ENCODE measurements at regions not wholly inside any gene's neighbourhood (a gene's known extent, or its start where the extent isn't known, plus 50 kb on each side); places are given as distances from the start of the nearest gene placed in this dataset.

- no peak for TF ChIP-seq GATA2 (IDR thresholded peaks at IDR 0.05; ENCODE audit: insufficient read depth, insufficient read length, low read depth, low read length)
- TF ChIP-seq POLR2AphosphoS5 (IDR thresholded peaks at IDR 0.05; ENCODE audit: insufficient read depth, low read depth, low read length) = no peak
- TF ChIP-seq MYC (IDR thresholded peaks at IDR 0.05; ENCODE audit: low read depth, low read length) = no peak
- no peak for TF ChIP-seq JUN (IDR thresholded peaks at IDR 0.05; ENCODE audit: borderline replicate concordance, insufficient read depth, insufficient read length, low read depth)
- TF ChIP-seq, protein P1, sequence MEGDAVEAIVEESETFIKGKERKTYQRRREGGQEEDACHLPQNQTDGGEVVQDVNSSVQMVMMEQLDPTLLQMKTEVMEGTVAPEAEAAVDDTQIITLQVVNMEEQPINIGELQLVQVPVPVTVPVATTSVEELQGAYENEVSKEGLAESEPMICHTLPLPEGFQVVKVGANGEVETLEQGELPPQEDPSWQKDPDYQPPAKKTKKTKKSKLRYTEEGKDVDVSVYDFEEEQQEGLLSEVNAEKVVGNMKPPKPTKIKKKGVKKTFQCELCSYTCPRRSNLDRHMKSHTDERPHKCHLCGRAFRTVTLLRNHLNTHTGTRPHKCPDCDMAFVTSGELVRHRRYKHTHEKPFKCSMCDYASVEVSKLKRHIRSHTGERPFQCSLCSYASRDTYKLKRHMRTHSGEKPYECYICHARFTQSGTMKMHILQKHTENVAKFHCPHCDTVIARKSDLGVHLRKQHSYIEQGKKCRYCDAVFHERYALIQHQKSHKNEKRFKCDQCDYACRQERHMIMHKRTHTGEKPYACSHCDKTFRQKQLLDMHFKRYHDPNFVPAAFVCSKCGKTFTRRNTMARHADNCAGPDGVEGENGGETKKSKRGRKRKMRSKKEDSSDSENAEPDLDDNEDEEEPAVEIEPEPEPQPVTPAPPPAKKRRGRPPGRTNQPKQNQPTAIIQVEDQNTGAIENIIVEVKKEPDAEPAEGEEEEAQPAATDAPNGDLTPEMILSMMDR (IDR thresholded peaks at IDR 0.05; ENCODE audit: extremely low read depth in 1 of 2, insufficient read depth in 1 of 2, low read depth in 1 of 2, low read length in 2 of 2) = no peak
- no peak for TF ChIP-seq EZH2 (IDR thresholded peaks at IDR 0.05; ENCODE audit: borderline replicate concordance, low read depth, low read length, severe bottlenecking)
Measured at GRCh38 chr4:3701271-3701734, 64.9 kb upstream of the ADRA2C start.

GRCh38 chr4:3700736-3701135, 65.4 kb upstream of the ADRA2C start:
- H3K9me3 ChIP-seq (replicated peaks; ENCODE audit: control insufficient read depth, insufficient read depth, low read length) = no peaks in the 10 kb centered on the region
- no peak overlapping the region for H3K4me3 ChIP-seq (replicated peaks in 1 of 3; ENCODE audit: insufficient read depth in 1 of 3, low read depth in 1 of 3, low read length in 3 of 3)
- H2AFZ ChIP-seq (ENCODE audit: low read depth, low read length) = no peak overlapping the region
- TF ChIP-seq JUN (IDR thresholded peaks at IDR 0.05; ENCODE audit: borderline replicate concordance, insufficient read depth, insufficient read length, low read depth) (no peak), FOS (IDR thresholded peaks at IDR 0.05; ENCODE audit: borderline replicate concordance, insufficient read depth, low read length) (no peak), GATA2 (IDR thresholded peaks at IDR 0.05; ENCODE audit: insufficient read depth, insufficient read length, low read depth, low read length) (no peak), POLR2A (IDR thresholded peaks at IDR 0.05; ENCODE audit: low read depth, low read length) (no peak), EZH2 (IDR thresholded peaks at IDR 0.05; ENCODE audit: borderline replicate concordance, low read depth, low read length, severe bottlenecking) (no peak), MYC (IDR thresholded peaks at IDR 0.05; ENCODE audit: low read depth, low read length) (no peak), POLR2AphosphoS5 (IDR thresholded peaks at IDR 0.05; ENCODE audit: insufficient read depth, low read depth, low read length) (no peak)
- TF ChIP-seq, protein P2, sequence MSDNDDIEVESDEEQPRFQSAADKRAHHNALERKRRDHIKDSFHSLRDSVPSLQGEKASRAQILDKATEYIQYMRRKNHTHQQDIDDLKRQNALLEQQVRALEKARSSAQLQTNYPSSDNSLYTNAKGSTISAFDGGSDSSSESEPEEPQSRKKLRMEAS (IDR thresholded peaks at IDR 0.05; ENCODE audit: insufficient read depth, insufficient read length) = no peak
- TF ChIP-seq, protein P1 (IDR thresholded peaks at IDR 0.05; ENCODE audit: extremely low read depth in 1 of 2, insufficient read depth in 1 of 2, low read depth in 1 of 2, low read length in 2 of 2) = no peak
- FAIRE-seq (no peak), DNase-seq (ENCODE audit: low read depth, low spot score) (no peak)
- intact Hi-C loops (cut with micrococcal nuclease) = no loop called here
- H3K27ac ChIP-seq (ENCODE audit: insufficient read depth, low read depth, low read length) = no peak overlapping the region
- H3K36me3 ChIP-seq (ENCODE audit: control insufficient read depth in 2 of 2, extremely low read depth in 1 of 2, insufficient read depth in 2 of 2, low read length in 2 of 2) = no peaks in the 10 kb centered on the region
- no peak overlapping the region for H3K9ac ChIP-seq (replicated peaks; ENCODE audit: extremely low read depth, insufficient read depth, low read length)
- BruUV-seq (replicated peaks) = no TSS peak
- CTCF ChIA-PET = no interaction called here
- H3K79me2 ChIP-seq (ENCODE audit: control insufficient read depth, insufficient read depth, low read length) = no peaks in the 10 kb centered on the region
- H3K27me3 ChIP-seq (ENCODE audit: control insufficient read depth in 2 of 2, insufficient read depth in 2 of 2, low read length in 2 of 2) = no peaks in the 10 kb centered on the region
- dilution Hi-C loops (cut with MboI; ENCODE audit: extremely low pct_ligation_motif_present, low sequenced_read_pairs) = no loop called here
- no peaks in the 10 kb centered on the region for H3K4me1 ChIP-seq (ENCODE audit: control insufficient read depth, extremely low read depth, insufficient read depth, low read length)
- no peaks in the 10 kb centered on the region for H3K9me1 ChIP-seq (replicated peaks; ENCODE audit: control insufficient read depth, extremely low read depth, insufficient read depth, low read length)
- H4K20me1 ChIP-seq (replicated peaks; ENCODE audit: control insufficient read depth, extremely low read depth, insufficient read depth, low read length) = no peaks in the 10 kb centered on the region
- no peak overlapping the region for H3K4me2 ChIP-seq (ENCODE audit: insufficient read depth, low read length)
- POLR2A ChIA-PET = no interaction called here

More at GRCh38 chr4:3701271-3701734, 64.9 kb upstream of the ADRA2C start:
- Histone ChIP-seq H3K9me1 (replicated peaks; ENCODE audit: control insufficient read depth, extremely low read depth, insufficient read depth, low read length) (no peaks in the 10 kb centered on the region), H3K27me3 (ENCODE audit: control insufficient read depth in 2 of 2, insufficient read depth in 2 of 2, low read length in 2 of 2) (no peaks in the 10 kb centered on the region), H3K9ac (replicated peaks; ENCODE audit: extremely low read depth, insufficient read depth, low read length) (no peak overlapping the region), H3K4me2 (ENCODE audit: insufficient read depth, low read length) (no peak overlapping the region), H3K4me3 (replicated peaks in 1 of 3; ENCODE audit: insufficient read depth in 1 of 3, low read depth in 1 of 3, low read length in 3 of 3) (no peak overlapping the region), H3K27ac (ENCODE audit: insufficient read depth, low read depth, low read length) (no peak overlapping the region), H2AFZ (ENCODE audit: low read depth, low read length) (no peak overlapping the region), H3K36me3 (ENCODE audit: control insufficient read depth in 2 of 2, extremely low read depth in 1 of 2, insufficient read depth in 2 of 2, low read length in 2 of 2) (no peaks in the 10 kb centered on the region), H3K79me2 (ENCODE audit: control insufficient read depth, insufficient read depth, low read length) (no peaks in the 10 kb centered on the region), H3K9me3 (replicated peaks; ENCODE audit: control insufficient read depth, insufficient read depth, low read length) (no peaks in the 10 kb centered on the region), H3K4me1 (ENCODE audit: control insufficient read depth, extremely low read depth, insufficient read depth, low read length) (no peaks in the 10 kb centered on the region), H4K20me1 (replicated peaks; ENCODE audit: control insufficient read depth, extremely low read depth, insufficient read depth, low read length) (no peaks in the 10 kb centered on the region)
- dilution Hi-C loops (cut with MboI; ENCODE audit: extremely low pct_ligation_motif_present, low sequenced_read_pairs) = no loop called here
- no peak for FAIRE-seq
- intact Hi-C loops (cut with micrococcal nuclease) = no loop called here
- no TSS peak for BruUV-seq (replicated peaks)
- ChIA-PET CTCF (no interaction called here), POLR2A (no interaction called here)
- no peak for DNase-seq (ENCODE audit: low read depth, low spot score)

All from endothelial cell of umbilical vein (primary cell).